Mucosa of rectum (tissue), 2 donors: ENCODE measurements at regions not wholly inside any gene's neighbourhood (a gene's known extent, or its start where the extent isn't known, plus 50 kb on each side); places are given as distances from the start of the nearest gene placed in this dataset.
"Not testable (repeated sequence)": the region's sequence is repeated elsewhere in the genome, so short reads cannot be mapped to it uniquely, and the experiment has no call there.

Source experiments
- H3K27ac ChIP-seq, 2 donors: one replicate each; pipeline ENCODE4 v1.7.0; 2013; ENCODE audit warnings: inconsistent platforms in 2 of 2, low read depth in 2 of 2, low read length in 2 of 2
- H3K27me3 ChIP-seq, 2 donors: one replicate each; pipeline ENCODE4 v1.7.0; 2013; ENCODE audit warnings: low read length in 2 of 2; ENCODE audit not compliant: control insufficient read depth in 2 of 2, insufficient read depth in 2 of 2
- H3K36me3 ChIP-seq, 2 donors: one replicate each; pipeline ENCODE4 v1.7.0; 2013; ENCODE audit warnings: low read length in 2 of 2; ENCODE audit not compliant: control insufficient read depth in 2 of 2, insufficient read depth in 2 of 2
- H3K4me1 ChIP-seq, 2 donors: one replicate each; pipeline ENCODE4 v1.7.0; 2013; ENCODE audit warnings: low read length in 2 of 2, mild to moderate bottlenecking in 1 of 2; ENCODE audit not compliant: control insufficient read depth in 2 of 2, insufficient read depth in 2 of 2
- H3K4me3 ChIP-seq, 2 donors: one replicate each; pipeline ENCODE4 v1.7.0; 2013; ENCODE audit warnings: low read length in 2 of 2
- H3K9ac ChIP-seq, 2 donors: one replicate each; pipeline ENCODE4 v1.7.0; 2013; ENCODE audit warnings: low read length in 2 of 2, low read depth in 1 of 2, mild to moderate bottlenecking in 1 of 2
- H3K9me3 ChIP-seq, 2 donors: one replicate each; pipeline ENCODE4 v1.7.0; 2013; ENCODE audit warnings: low read length in 2 of 2; ENCODE audit not compliant: control insufficient read depth in 2 of 2
- donor health status: healthy.
- donor health status: Normal muscosa, but diverticular disease.

GRCh38 chr2:192444286-192444838 is 249.6 kb upstream of the TMEFF2 start:
- Histone ChIP-seq H3K27me3 (no peaks in the 10 kb centered on the region), H3K4me3 (no peak overlapping the region)

GRCh38 chr2:192443831-192444230 is 249.1 kb upstream of the TMEFF2 start:
- no peaks in the 10 kb centered on the region for H3K4me1 ChIP-seq
- H3K4me3 ChIP-seq = no peak overlapping the region
- H3K36me3 ChIP-seq = no peaks in the 10 kb centered on the region
- no peak overlapping the region for H3K27ac ChIP-seq
- H3K9ac ChIP-seq = no peak overlapping the region
- H3K27me3 ChIP-seq = no peaks in the 10 kb centered on the region
- no peaks in the 10 kb centered on the region for H3K9me3 ChIP-seq

More at GRCh38 chr2:192444286-192444838, 249.6 kb upstream of the TMEFF2 start:
- Histone ChIP-seq H3K36me3 (no peaks in the 10 kb centered on the region), H3K9ac (no peak overlapping the region), H3K9me3 (no peaks in the 10 kb centered on the region), H3K27ac (no peak overlapping the region), H3K4me1 (no peaks in the 10 kb centered on the region)

GRCh38 chr2:192438239-192438638 is 243.5 kb upstream of the TMEFF2 start:
- Histone ChIP-seq H3K9me3 (no peaks in the 10 kb centered on the region), H3K4me3 (no peak overlapping the region), H3K27me3 (no peaks in the 10 kb centered on the region), H3K27ac (no peak overlapping the region), H3K36me3 (no peaks in the 10 kb centered on the region), H3K9ac (no peak overlapping the region), H3K4me1 (no peaks in the 10 kb centered on the region)

DNA sequence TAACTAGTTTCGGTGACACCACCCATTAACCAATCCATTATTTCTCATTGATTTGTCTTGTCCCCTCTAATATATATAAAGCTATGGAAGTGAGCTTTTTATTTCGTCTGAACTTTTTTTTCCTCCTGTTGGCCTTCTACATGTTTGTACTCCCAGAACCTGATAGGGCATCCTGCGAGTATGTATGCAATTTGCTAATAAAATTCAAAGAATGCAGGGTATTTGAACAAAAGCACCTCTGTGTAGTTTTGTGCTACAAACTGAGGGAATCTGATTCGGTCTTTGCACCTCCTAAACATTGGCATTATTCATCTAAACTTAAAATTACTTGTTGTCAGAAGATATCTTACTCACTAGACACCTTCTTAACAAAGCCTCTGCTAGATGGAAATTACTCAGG is 242.9 kb upstream of the TMEFF2 start:
- H3K9ac ChIP-seq = no peak overlapping the region
- H3K27me3 ChIP-seq = no peaks in the 10 kb centered on the region
- H3K36me3 ChIP-seq = no peaks in the 10 kb centered on the region
- H3K9me3 ChIP-seq = no peaks in the 10 kb centered on the region
- H3K27ac ChIP-seq = no peak overlapping the region
- H3K4me3 ChIP-seq = no peak overlapping the region
- no peaks in the 10 kb centered on the region for H3K4me1 ChIP-seq

DNA sequence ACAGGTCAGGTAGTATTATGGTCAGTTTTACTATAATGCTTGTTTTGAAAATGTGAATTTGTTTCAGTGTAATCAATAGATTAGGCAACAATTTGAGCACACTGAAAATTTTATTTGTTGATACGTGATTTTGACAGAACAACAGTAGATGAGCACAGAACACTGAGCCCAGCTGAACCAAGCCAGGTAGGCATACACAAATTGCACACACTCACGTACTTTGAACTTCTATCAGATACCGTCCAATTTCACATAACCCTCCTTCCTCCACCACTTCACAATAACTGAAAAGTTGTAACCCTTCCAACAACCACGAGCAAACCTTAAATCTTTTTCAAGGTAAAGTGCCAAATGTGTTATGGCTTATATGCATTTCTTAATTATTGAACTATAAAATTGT is 229.5 kb upstream of the TMEFF2 start:
- Histone ChIP-seq H3K4me3 (no peak overlapping the region), H3K9me3 (no peaks in the 10 kb centered on the region), H3K9ac (no peak overlapping the region), H3K4me1 (no peaks in the 10 kb centered on the region), H3K27ac (no peak overlapping the region), H3K36me3 (no peaks in the 10 kb centered on the region), H3K27me3 (no peaks in the 10 kb centered on the region)

- Histone ChIP-seq H3K4me1 (no peaks in the 10 kb centered on the region), H3K36me3 (no peaks in the 10 kb centered on the region), H3K4me3 (no peak overlapping the region), H3K9ac (no peak overlapping the region), H3K9me3 (no peaks in the 10 kb centered on the region), H3K27ac (no peak overlapping the region), H3K27me3 (no peaks in the 10 kb centered on the region)
Measured at GRCh38 chr2:192419786-192420185, 225.1 kb upstream of the TMEFF2 start.

DNA sequence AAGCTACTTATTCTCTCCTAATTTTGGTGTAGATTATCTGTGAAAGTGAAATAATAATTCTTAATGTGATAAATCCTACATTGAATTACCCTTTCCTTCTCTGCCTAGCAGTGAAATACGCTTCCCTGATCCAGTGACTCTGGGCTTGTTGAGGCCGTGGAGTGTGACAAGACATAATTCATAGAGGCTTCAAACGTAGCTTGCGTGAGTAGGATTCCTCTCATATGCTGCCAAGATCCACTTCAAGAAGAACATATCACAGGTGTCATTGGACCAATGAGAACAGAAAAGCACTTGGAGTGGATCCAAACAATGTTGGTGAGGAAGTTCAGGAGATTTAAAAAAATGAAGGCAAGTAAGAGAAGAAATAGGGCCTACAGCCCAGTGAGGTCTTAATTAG is 221.3 kb upstream of the TMEFF2 start:
- Histone ChIP-seq H3K9ac (no peak overlapping the region), H3K36me3 (no peaks in the 10 kb centered on the region), H3K27me3 (no peaks in the 10 kb centered on the region), H3K4me1 (no peaks in the 10 kb centered on the region), H3K9me3 (no peaks in the 10 kb centered on the region), H3K4me3 (no peak overlapping the region), H3K27ac (no peak overlapping the region)

DNA sequence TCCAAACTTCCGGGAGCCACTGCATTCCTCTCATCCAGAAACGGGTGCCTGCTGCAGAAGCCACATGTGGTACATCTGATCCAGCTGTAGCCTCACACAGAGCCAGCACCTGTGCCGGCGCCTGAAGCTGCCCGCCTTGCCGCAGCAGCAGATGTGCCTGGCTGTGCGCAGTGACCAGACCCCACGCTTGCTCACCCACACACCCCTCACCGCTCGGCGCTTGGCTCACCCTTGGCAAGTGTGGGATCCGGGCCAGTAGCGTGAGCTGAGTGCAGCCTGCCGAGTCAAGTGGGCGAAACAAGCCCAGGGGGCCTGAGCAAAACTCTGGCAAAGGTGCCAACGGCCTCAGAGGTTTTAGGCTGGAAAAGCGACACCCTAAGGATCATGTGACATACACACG is 220.1 kb upstream of the TMEFF2 start:
- no peaks in the 10 kb centered on the region for H3K36me3 ChIP-seq
- no peak overlapping the region for H3K4me3 ChIP-seq
- no peaks in the 10 kb centered on the region for H3K27me3 ChIP-seq
- H3K27ac ChIP-seq = no peak overlapping the region
- no peaks in the 10 kb centered on the region for H3K4me1 ChIP-seq
- no peak overlapping the region for H3K9ac ChIP-seq
- H3K9me3 ChIP-seq = no peaks in the 10 kb centered on the region

DNA sequence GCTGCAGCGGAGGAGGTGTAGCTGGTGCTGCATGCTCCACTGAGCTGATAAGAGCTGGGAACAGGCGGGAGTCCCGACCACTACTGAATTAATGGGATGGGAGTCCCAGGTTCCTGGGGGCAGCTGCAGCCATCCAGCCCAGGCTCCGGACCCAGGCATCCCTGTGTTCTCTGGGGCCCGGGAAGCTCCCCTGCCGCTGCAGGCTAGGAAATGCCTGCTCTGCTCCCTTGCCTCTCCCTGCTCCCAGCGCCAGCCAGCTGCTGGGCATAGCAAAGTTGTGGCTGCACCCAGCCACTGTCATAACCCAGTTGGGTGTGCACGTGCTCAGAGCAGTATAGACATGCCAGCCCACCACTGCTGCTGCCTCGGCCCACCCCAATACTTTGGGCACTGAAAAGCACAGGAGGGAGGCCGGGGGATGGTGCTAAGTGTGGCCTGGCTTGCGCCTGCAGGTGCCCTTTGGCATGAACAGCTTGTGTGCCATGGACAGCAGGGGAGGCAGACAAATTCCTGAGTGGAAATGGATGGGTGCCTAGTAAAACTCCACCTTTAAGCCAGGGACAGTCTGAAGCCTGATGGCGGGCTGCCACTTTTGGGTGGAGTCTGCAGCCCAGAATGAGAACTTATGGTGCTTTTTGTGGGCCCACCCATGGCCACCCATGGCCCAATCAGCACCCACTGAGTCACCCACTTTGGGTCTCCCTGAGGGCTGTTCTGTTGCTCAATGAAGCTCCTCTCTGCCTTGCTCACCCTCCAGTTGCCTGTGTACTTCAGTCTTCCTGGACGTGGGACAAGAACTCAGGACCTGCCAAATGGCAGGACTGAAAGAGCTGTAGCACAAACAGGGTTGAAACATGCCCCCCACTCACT is 219.3 kb upstream of the TMEFF2 start:
- Histone ChIP-seq H3K9me3 (no peaks in the 10 kb centered on the region), H3K36me3 (no peaks in the 10 kb centered on the region), H3K4me1 (no peaks in the 10 kb centered on the region), H3K9ac (no peak overlapping the region), H3K27me3 (no peaks in the 10 kb centered on the region), H3K4me3 (no peak overlapping the region), H3K27ac (no peak overlapping the region)

- H3K4me1 ChIP-seq, H3K9me3 ChIP-seq, H3K36me3 ChIP-seq, H3K4me3 ChIP-seq, H3K27ac ChIP-seq, H3K27me3 ChIP-seq, H3K9ac ChIP-seq: not testable (repeated sequence)
Measured at GRCh38 chr2:192412866-192413265, 218.1 kb upstream of the TMEFF2 start.
